A549 (cell line): ENCODE measurements at regions not wholly inside any gene's neighbourhood (a gene's known extent, or its start where the extent isn't known, plus 50 kb on each side); places are given as distances from the start of the nearest gene placed in this dataset.

Source experiments
- EP300 ChIP-seq, 2 experiments: fragments of >200 bp; sonication (Bioruptor Twin); formaldehyde crosslinking; IDR thresholded peaks; 2 replicates in 1 of 2; 3 replicates in 1 of 2; pipeline ENCODE4 v1.6.1; 2016 to 2017
- GATA3 ChIP-seq: IDR thresholded peaks from 2 replicates; pipeline ENCODE4 v1.6.1; 2012; ENCODE audit warnings: borderline replicate concordance
- POLR2A ChIP-seq: IDR thresholded peaks from 2 replicates; pipeline ENCODE4 v1.6.1; 2012; ENCODE audit warnings: mild to moderate bottlenecking, low read length
- RFX5 ChIP-seq: fragments of 450-650 bp; IDR thresholded peaks from 2 replicates; pipeline ENCODE4 v1.7.1; 2014; ENCODE audit warnings: antibody characterized with exemption, mild to moderate bottlenecking, moderate library complexity
- SREBF2 ChIP-seq: fragments of 450-650 bp; IDR thresholded peaks from 2 replicates; pipeline ENCODE4 v1.6.1; 2014; ENCODE audit warnings: mild to moderate bottlenecking, moderate library complexity
- TP53 ChIP-seq: fragments of 250-450 bp; sonication (Bioruptor Pico); IDR thresholded peaks from 2 replicates; pipeline ENCODE4 v1.5.0; 2021; ENCODE audit warnings: mild to moderate bottlenecking, moderate library complexity
- USF2 ChIP-seq: fragments of 450-650 bp; IDR thresholded peaks from 2 replicates; pipeline ENCODE4 v1.6.1; 2014; ENCODE audit warnings: antibody characterized with exemption
- TF ChIP-seq, protein P1 (sequence below): fragments of >200 bp; sonication (Bioruptor Twin); formaldehyde crosslinking; IDR thresholded peaks from 3 replicates; pipeline ENCODE4 v1.5.1; 2016

GRCh38 chr6:74319292-74319691 lies 623.3 kb downstream of the CD109 start:
- TF ChIP-seq GATA3: no peak
- no peak for TF ChIP-seq EP300 (IDR thresholded peaks at IDR 0.05)
- TF ChIP-seq, protein P1, sequence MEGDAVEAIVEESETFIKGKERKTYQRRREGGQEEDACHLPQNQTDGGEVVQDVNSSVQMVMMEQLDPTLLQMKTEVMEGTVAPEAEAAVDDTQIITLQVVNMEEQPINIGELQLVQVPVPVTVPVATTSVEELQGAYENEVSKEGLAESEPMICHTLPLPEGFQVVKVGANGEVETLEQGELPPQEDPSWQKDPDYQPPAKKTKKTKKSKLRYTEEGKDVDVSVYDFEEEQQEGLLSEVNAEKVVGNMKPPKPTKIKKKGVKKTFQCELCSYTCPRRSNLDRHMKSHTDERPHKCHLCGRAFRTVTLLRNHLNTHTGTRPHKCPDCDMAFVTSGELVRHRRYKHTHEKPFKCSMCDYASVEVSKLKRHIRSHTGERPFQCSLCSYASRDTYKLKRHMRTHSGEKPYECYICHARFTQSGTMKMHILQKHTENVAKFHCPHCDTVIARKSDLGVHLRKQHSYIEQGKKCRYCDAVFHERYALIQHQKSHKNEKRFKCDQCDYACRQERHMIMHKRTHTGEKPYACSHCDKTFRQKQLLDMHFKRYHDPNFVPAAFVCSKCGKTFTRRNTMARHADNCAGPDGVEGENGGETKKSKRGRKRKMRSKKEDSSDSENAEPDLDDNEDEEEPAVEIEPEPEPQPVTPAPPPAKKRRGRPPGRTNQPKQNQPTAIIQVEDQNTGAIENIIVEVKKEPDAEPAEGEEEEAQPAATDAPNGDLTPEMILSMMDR: no peak
- no peak for TF ChIP-seq USF2
- no peak for TF ChIP-seq SREBF2
- no peak for TF ChIP-seq POLR2A
- no peak for TF ChIP-seq RFX5
- no peak for TF ChIP-seq TP53
